Kasumi-1 (cell line): ENCODE measurements at regions not wholly inside any gene's neighbourhood (a gene's known extent, or its start where the extent isn't known, plus 50 kb on each side); places are given as distances from the start of the nearest gene placed in this dataset.
A peak's percentile ranks its signal among the peaks of the same experiment; 100 is the strongest.
"Not testable (repeated sequence)": the region's sequence is repeated elsewhere in the genome, so short reads cannot be mapped to it uniquely, and the experiment has no call there.

ENCODE experiments used
- DNase-seq, 2 experiments: peaks; one replicate each; lab custom pipeline; 2025; lab: John Stamatoyannopoulos, UW

DNA sequence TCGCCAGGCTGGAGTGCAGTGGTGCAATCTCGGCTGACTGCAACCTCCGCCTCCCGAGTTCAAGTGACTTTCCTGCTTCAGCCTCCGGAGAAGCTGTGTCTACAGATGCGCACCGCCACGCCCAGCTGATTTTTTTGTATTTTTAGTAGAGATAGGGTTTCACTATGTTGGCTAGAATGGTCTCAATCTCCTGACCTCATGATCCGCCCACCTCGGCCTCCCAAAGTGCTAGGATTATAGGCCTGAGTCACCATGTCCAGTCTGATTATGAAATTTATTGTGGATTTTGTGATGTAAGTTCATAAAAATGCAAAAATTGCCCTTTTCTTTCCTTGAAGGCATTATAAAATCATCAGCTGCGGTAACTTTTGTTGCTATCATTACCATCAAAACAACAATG is 1688.3 kb upstream of the ADGRL3 start:
- DNase-seq = not testable (repeated sequence)

DNA sequence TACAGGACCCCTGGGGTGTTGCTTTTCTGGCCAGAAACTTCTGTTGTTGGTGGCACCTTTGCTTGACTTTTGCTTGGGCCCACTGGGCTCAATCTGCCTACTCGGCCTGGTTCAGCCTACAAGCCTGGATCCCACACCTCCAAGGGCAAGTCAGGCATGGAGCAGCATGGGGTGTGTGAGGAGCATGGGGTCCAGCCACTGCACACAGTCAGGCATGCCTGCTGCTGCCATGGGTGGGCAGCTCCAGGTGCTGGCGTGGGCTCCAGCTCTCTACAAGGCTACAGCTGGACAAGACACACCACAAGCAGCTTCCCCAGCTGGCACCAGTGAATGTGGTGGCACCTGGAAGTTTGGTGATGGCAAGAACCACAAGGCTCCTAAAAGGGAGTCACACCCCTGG is 1683.1 kb upstream of the ADGRL3 start:
- no peak for DNase-seq

GRCh38 chr4:59518005-59518823 is 1681.9 kb upstream of the ADGRL3 start:
- no peak for DNase-seq

- DNase-seq = no peak
These were observed 1674.2 kb upstream of the ADGRL3 start for GRCh38 chr4:59525885-59526284.

- DNase-seq = no peak
These were observed 1664.6 kb upstream of the ADGRL3 start for GRCh38 chr4:59535541-59535940.

DNA sequence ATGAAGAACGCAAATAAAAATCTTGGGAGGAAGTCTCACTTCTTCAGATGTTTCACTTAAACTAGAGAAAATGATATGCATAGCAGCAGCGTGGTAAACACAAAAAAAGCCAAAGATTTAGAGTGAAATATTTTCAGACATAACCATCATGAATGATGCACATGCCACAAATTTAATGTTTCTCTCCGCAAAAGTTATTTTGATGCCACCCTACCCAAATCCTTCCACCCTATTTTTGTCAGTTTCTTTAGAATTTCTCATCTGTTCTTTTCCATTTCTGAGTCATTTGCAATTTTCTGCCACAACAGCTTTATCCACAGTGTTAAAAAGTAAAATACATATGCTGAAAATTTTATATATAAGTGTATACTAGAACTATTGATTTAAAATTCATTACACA is 1663.7 kb upstream of the ADGRL3 start:
- DNase-seq = no peak

GRCh38 chr4:59537246-59537886 is 1662.8 kb upstream of the ADGRL3 start:
- DNase-seq = no peak

- no peak for DNase-seq
These were observed 1660.7 kb upstream of the ADGRL3 start for GRCh38 chr4:59539401-59539800.

DNA sequence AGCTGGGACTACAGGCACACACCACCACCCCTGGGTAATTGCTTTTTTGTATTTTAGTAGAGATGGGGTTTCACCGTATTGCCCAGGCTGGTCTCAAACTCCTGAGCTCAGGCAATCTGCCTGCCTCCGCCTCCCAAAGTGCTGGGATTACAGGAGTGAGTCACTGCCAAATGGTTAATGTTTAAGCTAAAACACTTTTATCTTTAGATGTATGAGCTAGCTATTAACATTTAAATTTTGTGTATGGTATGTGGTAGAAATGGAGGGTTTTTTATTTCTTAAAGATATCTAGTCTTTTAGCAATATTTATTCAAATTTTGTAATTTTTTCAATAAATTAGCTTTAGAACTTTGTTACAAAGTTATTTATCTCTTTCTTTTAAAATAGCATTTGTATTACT is 1659.8 kb upstream of the ADGRL3 start:
- DNase-seq = no peak

DNA sequence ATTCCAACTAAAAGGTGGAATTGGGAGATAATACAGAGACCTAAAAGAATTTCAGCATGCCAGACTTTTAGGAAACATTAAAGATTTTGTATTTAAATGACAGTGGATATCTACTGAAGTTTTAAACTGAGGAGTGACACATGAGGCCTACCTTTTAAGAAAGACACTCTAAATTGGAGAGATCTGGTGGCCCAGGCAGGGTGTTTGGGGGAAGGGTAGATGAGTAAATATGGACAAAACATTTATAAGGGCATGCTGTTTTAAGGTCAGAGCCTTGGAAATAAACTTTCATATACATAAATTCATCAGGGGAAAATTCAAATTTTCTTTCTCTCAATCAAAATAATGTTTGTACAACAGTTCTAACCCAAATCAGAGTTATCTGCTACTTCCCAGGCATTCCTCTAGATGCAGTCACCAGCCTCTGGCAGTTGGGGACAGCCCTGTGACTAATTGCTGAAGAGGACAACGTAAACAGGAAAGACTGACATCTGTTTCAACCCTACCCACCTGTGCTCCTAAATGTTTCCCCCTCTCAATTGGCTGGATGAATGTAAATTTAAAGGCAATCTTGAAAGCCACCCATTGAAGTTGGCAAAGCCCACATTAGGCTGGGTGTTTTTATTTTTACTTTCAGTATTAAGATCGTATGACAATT is 1646.9 kb upstream of the ADGRL3 start:
- no peak for DNase-seq

DNA sequence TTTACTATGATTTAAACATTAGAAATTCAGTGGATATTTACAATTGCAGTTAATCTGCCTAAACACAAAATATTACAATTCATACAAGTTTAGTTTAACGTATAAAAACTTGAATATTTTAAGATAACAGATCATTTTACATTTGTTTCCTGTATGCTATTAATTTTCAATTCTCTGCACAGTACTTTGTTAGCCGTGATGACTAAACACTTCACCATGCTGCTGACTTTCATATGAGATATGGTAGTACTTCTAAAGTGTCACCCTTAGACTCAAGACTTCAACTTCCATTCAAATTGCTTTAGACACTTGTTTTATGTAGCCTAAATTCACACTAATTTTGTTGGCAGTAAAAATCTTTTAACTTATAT is 1646.4 kb upstream of the ADGRL3 start:
- DNase-seq = no peak

GRCh38 chr4:59556191-59556590 is 1643.9 kb upstream of the ADGRL3 start:
- peak; percentile 77 to 78 for DNase-seq

- peak; percentile 80 to 87 for DNase-seq
These were observed 1639.9 kb upstream of the ADGRL3 start for GRCh38 chr4:59560141-59560648.

DNA sequence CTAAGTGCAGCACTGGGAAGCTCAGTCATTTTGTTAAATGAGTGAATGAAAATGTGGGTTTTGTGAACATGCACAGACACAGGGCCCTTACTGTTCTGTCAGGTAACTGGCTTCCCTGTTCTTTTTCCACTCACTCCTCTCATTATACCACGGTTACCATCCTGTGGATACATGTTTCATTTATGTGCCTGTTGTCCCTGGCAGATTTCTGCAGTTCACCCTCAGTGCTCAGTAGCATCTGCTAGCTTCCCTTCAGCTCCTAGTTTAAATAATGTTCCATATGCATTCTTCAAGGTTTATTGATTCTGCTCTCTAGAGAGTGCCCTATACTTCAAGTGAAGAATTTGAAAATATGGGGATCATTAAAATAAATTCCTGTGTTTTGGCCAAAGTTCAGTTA is 1634.3 kb upstream of the ADGRL3 start:
- no peak for DNase-seq

- no peak for DNase-seq
These were observed 1629.2 kb upstream of the ADGRL3 start for GRCh38 chr4:59570860-59571476.

DNA sequence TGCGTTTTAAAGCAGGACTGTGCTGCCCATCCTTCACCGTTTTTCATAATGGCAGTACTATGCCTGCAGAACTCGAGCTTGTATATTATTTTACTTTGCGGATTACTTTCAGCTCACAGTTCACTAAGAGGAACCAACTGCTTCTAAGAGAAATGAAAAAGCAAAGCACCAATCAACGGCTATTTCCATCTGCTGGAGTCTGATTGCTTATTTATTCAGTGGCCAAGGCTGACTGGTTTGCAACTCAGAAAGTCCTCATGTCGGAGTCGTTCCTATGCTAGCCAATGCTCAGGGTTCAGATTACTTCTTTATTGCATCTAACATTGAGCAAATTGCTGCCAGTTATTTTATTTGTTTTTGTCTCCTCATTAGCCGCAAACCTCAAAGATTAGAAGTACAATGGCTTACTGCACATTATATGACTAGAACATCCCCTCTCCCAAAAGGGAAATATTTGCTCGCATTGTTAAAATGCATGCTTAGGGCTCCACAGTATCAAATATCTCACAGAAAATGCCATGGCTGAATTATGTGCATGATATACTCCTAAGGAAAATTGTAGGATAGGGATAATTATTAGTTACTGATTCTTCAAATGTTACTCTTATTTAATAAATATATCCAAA is 1628.2 kb upstream of the ADGRL3 start:
- DNase-seq = no peak

- DNase-seq = no peak
These were observed 1616.1 kb upstream of the ADGRL3 start for GRCh38 chr4:59583845-59584568.

GRCh38 chr4:59597536-59598329 is 1602.4 kb upstream of the ADGRL3 start:
- peak; percentile 35 to 48 for DNase-seq

DNA sequence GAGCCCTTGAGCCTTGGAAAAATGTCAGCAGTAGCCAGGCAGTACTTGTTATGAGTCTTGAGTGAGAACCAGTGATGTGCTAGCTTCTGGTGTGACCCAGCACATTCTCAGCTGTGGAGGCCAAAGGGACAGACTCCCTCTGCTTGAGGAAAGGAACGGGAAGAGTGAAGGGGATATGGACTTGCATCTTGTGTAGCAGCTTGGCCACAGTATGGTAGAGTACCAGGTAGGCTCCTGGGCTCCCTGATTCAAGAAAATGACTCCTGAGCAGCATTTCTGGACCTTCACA is 1601.9 kb upstream of the ADGRL3 start:
- DNase-seq = no peak

- DNase-seq = no peak
These were observed 1591.7 kb upstream of the ADGRL3 start for GRCh38 chr4:59608466-59608865.

DNA sequence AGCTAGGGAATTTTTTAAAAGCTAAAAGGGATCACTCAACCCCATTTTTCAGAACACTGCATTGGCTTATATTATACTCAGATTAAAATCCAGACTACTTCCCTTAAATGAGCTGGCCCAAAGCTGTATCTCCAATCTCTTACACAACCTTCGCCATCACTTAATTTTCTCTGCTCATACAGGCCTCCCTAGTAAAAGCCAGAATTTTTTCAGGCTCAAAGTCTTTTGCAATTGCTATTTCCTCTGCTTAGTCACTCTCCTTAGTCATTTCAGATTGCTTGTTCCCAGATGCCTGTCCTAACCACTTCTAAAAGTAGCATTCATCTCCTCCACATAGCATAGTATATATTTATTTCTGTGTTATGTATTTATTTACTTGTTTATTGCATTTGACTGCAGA is 1587.9 kb upstream of the ADGRL3 start:
- DNase-seq = peak; percentile 84 to 89
